H9 (cell line): ENCODE measurements at regions not wholly inside any gene's neighbourhood (a gene's known extent, or its start where the extent isn't known, plus 50 kb on each side); places are given as distances from the start of the nearest gene placed in this dataset.

Experiments
- DNase-seq: peaks from one replicate; pipeline ENCODE4 v3.0.0-alpha.2; 2017
- H2AFZ ChIP-seq: one replicate; pipeline ENCODE4 v1.6.1; 2013; ENCODE audit warnings: mild to moderate bottlenecking, low read length, control low read depth, moderate library complexity
- H2AK5ac ChIP-seq: 2 replicates; pipeline ENCODE4 v1.6.1; 2013; ENCODE audit warnings: low read length, control low read depth, mixed read lengths; ENCODE audit not compliant: insufficient read length
- H2BK120ac ChIP-seq: one replicate; pipeline ENCODE4 v1.6.1; 2013; ENCODE audit warnings: low read depth, mild to moderate bottlenecking, low read length, control low read depth, inconsistent platforms; ENCODE audit not compliant: poor library complexity, severe bottlenecking
- H2BK12ac ChIP-seq: 2 replicates; pipeline ENCODE4 v1.6.1; 2013; ENCODE audit warnings: low read length, control low read depth, mixed read lengths, low read depth; ENCODE audit not compliant: insufficient read length
- H2BK15ac ChIP-seq: 2 replicates; pipeline ENCODE4 v1.6.1; 2013; ENCODE audit warnings: low read depth, low read length, control low read depth
- H2BK20ac ChIP-seq: one replicate; pipeline ENCODE4 v1.6.1; 2013; ENCODE audit warnings: low read depth, mild to moderate bottlenecking, low read length, control low read depth, inconsistent platforms; ENCODE audit not compliant: poor library complexity, severe bottlenecking
- H2BK5ac ChIP-seq: 2 replicates; pipeline ENCODE4 v1.6.1; 2013; ENCODE audit warnings: low read length, control low read depth, mixed read lengths; ENCODE audit not compliant: insufficient read length
- H3K14ac ChIP-seq: 2 replicates; pipeline ENCODE4 v1.6.1; 2013; ENCODE audit warnings: low read length, control low read depth; ENCODE audit not compliant: insufficient read depth
- H3K18ac ChIP-seq: 2 replicates; pipeline ENCODE4 v1.6.1; 2013; ENCODE audit warnings: low read depth, mild to moderate bottlenecking, mixed read lengths, low read length, control low read depth; ENCODE audit not compliant: insufficient read length
- H3K23ac ChIP-seq: 2 replicates; pipeline ENCODE4 v1.6.1; 2013; ENCODE audit warnings: low read length, control low read depth, mixed read lengths, low read depth; ENCODE audit not compliant: insufficient read length
- H3K23me2 ChIP-seq: 2 replicates; pipeline ENCODE4 v1.6.1; 2013; ENCODE audit warnings: low read depth, mild to moderate bottlenecking, mixed read lengths, low read length, control low read depth; ENCODE audit not compliant: insufficient read length, poor library complexity, severe bottlenecking
- H3K27ac ChIP-seq: 2 replicates; pipeline ENCODE4 v1.5.1; 2013; ENCODE audit warnings: low read length, control low read depth, mixed read lengths, low read depth; ENCODE audit not compliant: insufficient read length
- H3K27me3 ChIP-seq: 2 replicates; pipeline ENCODE4 v1.6.1; 2013; ENCODE audit warnings: low read length, control low read depth, inconsistent platforms; ENCODE audit not compliant: insufficient read depth
- H3K4ac ChIP-seq: 2 replicates; pipeline ENCODE4 v1.6.1; 2013; ENCODE audit warnings: low read depth, mild to moderate bottlenecking, control low read depth, inconsistent platforms, low read length, moderate library complexity
- H3K4me1 ChIP-seq: 2 replicates; pipeline ENCODE4 v1.6.1; 2013; ENCODE audit warnings: low read length, control low read depth, inconsistent platforms; ENCODE audit not compliant: insufficient read depth
- H3K4me2 ChIP-seq: 2 replicates; pipeline ENCODE4 v1.6.1; 2013; ENCODE audit warnings: low read length, control low read depth, mixed read lengths; ENCODE audit not compliant: insufficient read length, insufficient read depth
- H3K56ac ChIP-seq: 2 replicates; pipeline ENCODE4 v1.6.1; 2013; ENCODE audit warnings: low read depth, mild to moderate bottlenecking, mixed read lengths, low read length, control low read depth; ENCODE audit not compliant: insufficient read length
- H3K79me1 ChIP-seq: 2 replicates; pipeline ENCODE4 v1.6.1; 2013; ENCODE audit warnings: low read depth, mild to moderate bottlenecking, moderate library complexity, low read length, control low read depth, inconsistent platforms; ENCODE audit not compliant: insufficient read depth, poor library complexity, severe bottlenecking
- H3K79me2 ChIP-seq: 2 replicates; pipeline ENCODE4 v1.6.1; 2013; ENCODE audit warnings: low read length, control low read depth, inconsistent platforms; ENCODE audit not compliant: insufficient read depth
- H3K9ac ChIP-seq: 2 replicates; pipeline ENCODE4 v1.6.1; 2013; ENCODE audit warnings: low read length, control low read depth, mixed read lengths; ENCODE audit not compliant: insufficient read length; ENCODE audit errors: extremely low read depth
- H3K9me3 ChIP-seq: one replicate; pipeline ENCODE4 v1.6.1; 2013; ENCODE audit warnings: low read depth, low read length, inconsistent platforms; ENCODE audit not compliant: control insufficient read depth
- H3T11ph ChIP-seq: one replicate; pipeline ENCODE4 v1.6.1; 2013; ENCODE audit warnings: mild to moderate bottlenecking, low read length, control low read depth, inconsistent platforms
- H4K20me1 ChIP-seq: one replicate; pipeline ENCODE4 v1.6.1; 2013; ENCODE audit not compliant: control insufficient read depth, insufficient read length, insufficient read depth
- H4K5ac ChIP-seq: 2 replicates; pipeline ENCODE4 v1.6.1; 2013; ENCODE audit warnings: low read depth, mild to moderate bottlenecking, mixed read lengths, low read length, control low read depth; ENCODE audit not compliant: insufficient read length
- H4K8ac ChIP-seq: replicated peaks from 2 replicates; pipeline ENCODE4 v1.6.1; 2013; ENCODE audit warnings: low read length, control low read depth, mixed read lengths, low read depth; ENCODE audit not compliant: insufficient read length
- H4K91ac ChIP-seq: 2 replicates; pipeline ENCODE4 v1.6.1; 2013; ENCODE audit warnings: low read depth, mild to moderate bottlenecking, moderate library complexity, mixed read lengths, low read length, control low read depth; ENCODE audit not compliant: insufficient read length
- H3K27ac Mint-ChIP-seq, 3 experiments: 2 replicates in 2 of 3; 3 replicates in 1 of 3; pipeline ENCODE4 v1.8.0; 2020 to 2021; ENCODE audit warnings: mixed read lengths in 3 of 3, mild to moderate bottlenecking in 1 of 3, moderate library complexity in 1 of 3
- H3K27me3 Mint-ChIP-seq: 2 replicates; pipeline ENCODE4 v1.8.0; 2021; ENCODE audit warnings: low read depth, mild to moderate bottlenecking, moderate library complexity, mixed read lengths
- H3K36me3 Mint-ChIP-seq, 3 experiments: 2 replicates in 2 of 3; 3 replicates in 1 of 3; pipeline ENCODE4 v1.8.0; 2020 to 2021; ENCODE audit warnings: low read depth in 3 of 3, mixed read lengths in 3 of 3; ENCODE audit not compliant: insufficient read depth in 1 of 3
- H3K4me1 Mint-ChIP-seq, 2 experiments: 2 replicates each; pipeline ENCODE4 v1.8.0; 2020; ENCODE audit warnings: mixed read lengths in 2 of 2
- H3K4me3 Mint-ChIP-seq, 2 experiments: 2 replicates in 1 of 2; 3 replicates in 1 of 2; pipeline ENCODE4 v1.8.0; 2020 to 2021; ENCODE audit warnings: mild to moderate bottlenecking in 2 of 2, mixed read lengths in 2 of 2, moderate library complexity in 1 of 2
- H3K9me3 Mint-ChIP-seq, 2 experiments: 2 replicates in 1 of 2; 3 replicates in 1 of 2; pipeline ENCODE4 v1.8.0; 2020; ENCODE audit warnings: mild to moderate bottlenecking in 2 of 2, mixed read lengths in 2 of 2, moderate library complexity in 1 of 2
- WGBS: extraction: QIAGEN DNeasy Blood & Tissue Kit; methylation state at CpG from one replicate; pipeline ENCODE4 v1.1.7; 2013; ENCODE audit warnings: missing lambda C conversion rate, low lambda C conversion rate, mixed read lengths; ENCODE audit not compliant: insufficient read length; ENCODE audit errors: extremely low coverage; 5-methylcytosine and 5-hydroxymethylcytosine counted together
- TF ChIP-seq, protein P1 (sequence below): fragments of 200-600 bp; sonication (generic); conservative IDR thresholded peaks from 3 replicates; pipeline ENCODE4 v1.8.0; 2021; ENCODE audit warnings: antibody characterized with exemption, mild to moderate bottlenecking

- no peak overlapping the region for H2BK120ac ChIP-seq
- H4K8ac ChIP-seq, result no peak overlapping the region
- H3K9ac ChIP-seq, result no peak overlapping the region
- H3K79me1 ChIP-seq, result no peaks in the 10 kb centered on the region
- H3K4ac ChIP-seq, result no peak overlapping the region
- no CpG with 5 or more reads among the region's 1 CpG for WGBS
- no peak overlapping the region for H2AK5ac ChIP-seq
- no peak overlapping the region for H3K18ac ChIP-seq
- no peak overlapping the region for H2BK20ac ChIP-seq
- TF ChIP-seq, protein P1, sequence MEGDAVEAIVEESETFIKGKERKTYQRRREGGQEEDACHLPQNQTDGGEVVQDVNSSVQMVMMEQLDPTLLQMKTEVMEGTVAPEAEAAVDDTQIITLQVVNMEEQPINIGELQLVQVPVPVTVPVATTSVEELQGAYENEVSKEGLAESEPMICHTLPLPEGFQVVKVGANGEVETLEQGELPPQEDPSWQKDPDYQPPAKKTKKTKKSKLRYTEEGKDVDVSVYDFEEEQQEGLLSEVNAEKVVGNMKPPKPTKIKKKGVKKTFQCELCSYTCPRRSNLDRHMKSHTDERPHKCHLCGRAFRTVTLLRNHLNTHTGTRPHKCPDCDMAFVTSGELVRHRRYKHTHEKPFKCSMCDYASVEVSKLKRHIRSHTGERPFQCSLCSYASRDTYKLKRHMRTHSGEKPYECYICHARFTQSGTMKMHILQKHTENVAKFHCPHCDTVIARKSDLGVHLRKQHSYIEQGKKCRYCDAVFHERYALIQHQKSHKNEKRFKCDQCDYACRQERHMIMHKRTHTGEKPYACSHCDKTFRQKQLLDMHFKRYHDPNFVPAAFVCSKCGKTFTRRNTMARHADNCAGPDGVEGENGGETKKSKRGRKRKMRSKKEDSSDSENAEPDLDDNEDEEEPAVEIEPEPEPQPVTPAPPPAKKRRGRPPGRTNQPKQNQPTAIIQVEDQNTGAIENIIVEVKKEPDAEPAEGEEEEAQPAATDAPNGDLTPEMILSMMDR, result 0 out of 3 replicates have a peak, but pooled peaks have one; percentile 24
- no peaks in the 10 kb centered on the region for H3K23me2 ChIP-seq
- H4K5ac ChIP-seq, result no peak overlapping the region
- H3K27me3 Mint-ChIP-seq, result no peaks in the 10 kb centered on the region
- H2AFZ ChIP-seq, result no peak overlapping the region
- no peak overlapping the region for H2BK15ac ChIP-seq
- H3K4me1 ChIP-seq, result no peaks in the 10 kb centered on the region
- H3K56ac ChIP-seq, result no peak overlapping the region
- H2BK12ac ChIP-seq, result no peak overlapping the region
- no peak overlapping the region for H3K27ac ChIP-seq
- peaks cover 5 to 29% (median 9%) of the 10 kb centered on the region in 3 experiments; a peak in 6 of 7 replicates for H3K36me3 Mint-ChIP-seq
- no peak overlapping the region for H3K27ac Mint-ChIP-seq
- H3K14ac ChIP-seq, result no peak overlapping the region
- no peak overlapping the region for H3K23ac ChIP-seq
- DNase-seq, result no peak
- H3K9me3 Mint-ChIP-seq, result peaks cover 17 to 20% of the 10 kb centered on the region in 2 experiments
- no peak overlapping the region for H2BK5ac ChIP-seq
- H4K91ac ChIP-seq, result no peak overlapping the region
- no peaks in the 10 kb centered on the region for H3K79me2 ChIP-seq
- peaks cover 0 to 6% of the 10 kb centered on the region in 2 experiments; a peak in 2 of 4 replicates for H3K4me1 Mint-ChIP-seq
- H3T11ph ChIP-seq, result no peak overlapping the region
- no peaks in the 10 kb centered on the region for H3K27me3 ChIP-seq
- no peaks in the 10 kb centered on the region for H3K9me3 ChIP-seq
- H4K20me1 ChIP-seq, result no peaks in the 10 kb centered on the region
- H3K4me2 ChIP-seq, result no peak overlapping the region
- H3K4me3 Mint-ChIP-seq, result no peak overlapping the region
These were observed 54.0 kb upstream of the IPO9 start for GRCh38 chr1:201774983-201775344.
